ENCODE measurements at regions not wholly inside any gene's neighbourhood (a gene's known extent, or its start where the extent isn't known, plus 50 kb on each side); places are given as distances from the start of the nearest gene placed in this dataset.

- TF ChIP-seq ARNTL (CRISPR knock-in tag; IDR thresholded peaks at IDR 0.05; ENCODE audit: borderline replicate concordance, low read depth) = no peak
- no peak for TF ChIP-seq PPARA (CRISPR knock-in tag; IDR thresholded peaks at IDR 0.05; ENCODE audit: borderline replicate concordance)
- TF ChIP-seq ZNF565 (CRISPR knock-in tag; conservative IDR thresholded peaks at IDR 0.05; ENCODE audit: low read depth) = no peak
- TF ChIP-seq ISL1 (CRISPR knock-in tag; IDR thresholded peaks at IDR 0.05) = no peak
- TF ChIP-seq, protein P1, sequence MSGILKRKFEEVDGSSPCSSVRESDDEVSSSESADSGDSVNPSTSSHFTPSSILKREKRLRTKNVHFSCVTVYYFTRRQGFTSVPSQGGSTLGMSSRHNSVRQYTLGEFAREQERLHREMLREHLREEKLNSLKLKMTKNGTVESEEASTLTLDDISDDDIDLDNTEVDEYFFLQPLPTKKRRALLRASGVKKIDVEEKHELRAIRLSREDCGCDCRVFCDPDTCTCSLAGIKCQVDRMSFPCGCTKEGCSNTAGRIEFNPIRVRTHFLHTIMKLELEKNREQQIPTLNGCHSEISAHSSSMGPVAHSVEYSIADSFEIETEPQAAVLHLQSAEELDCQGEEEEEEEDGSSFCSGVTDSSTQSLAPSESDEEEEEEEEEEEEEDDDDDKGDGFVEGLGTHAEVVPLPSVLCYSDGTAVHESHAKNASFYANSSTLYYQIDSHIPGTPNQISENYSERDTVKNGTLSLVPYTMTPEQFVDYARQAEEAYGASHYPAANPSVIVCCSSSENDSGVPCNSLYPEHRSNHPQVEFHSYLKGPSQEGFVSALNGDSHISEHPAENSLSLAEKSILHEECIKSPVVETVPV (CRISPR knock-in tag; IDR thresholded peaks at IDR 0.05) = no peak
These were observed 109.1 kb upstream of the DNAH14 start for GRCh38 chr1:224820341-224820740.
